Mammary epithelial cell (primary cell): ENCODE measurements at regions not wholly inside any gene's neighbourhood (a gene's known extent, or its start where the extent isn't known, plus 50 kb on each side); places are given as distances from the start of the nearest gene placed in this dataset.

Source experiments
- EZH2 ChIP-seq: IDR thresholded peaks from 2 replicates; pipeline ENCODE4 v1.6.1; 2012; ENCODE audit warnings: low read length, inconsistent platforms, borderline replicate concordance
- TF ChIP-seq, protein P1 (sequence below), 2 donors: IDR thresholded peaks in 1 of 2; conservative IDR thresholded peaks in 1 of 2; 2 replicates each; pipeline ENCODE4 v1.5.1; 2011 to 2012; ENCODE audit warnings: inconsistent platforms in 2 of 2, low read length in 2 of 2, mild to moderate bottlenecking in 2 of 2, control low read depth in 1 of 2, low read depth in 1 of 2; ENCODE audit not compliant: insufficient read depth in 1 of 2; ENCODE audit errors: extremely low read depth in 1 of 2

DNA sequence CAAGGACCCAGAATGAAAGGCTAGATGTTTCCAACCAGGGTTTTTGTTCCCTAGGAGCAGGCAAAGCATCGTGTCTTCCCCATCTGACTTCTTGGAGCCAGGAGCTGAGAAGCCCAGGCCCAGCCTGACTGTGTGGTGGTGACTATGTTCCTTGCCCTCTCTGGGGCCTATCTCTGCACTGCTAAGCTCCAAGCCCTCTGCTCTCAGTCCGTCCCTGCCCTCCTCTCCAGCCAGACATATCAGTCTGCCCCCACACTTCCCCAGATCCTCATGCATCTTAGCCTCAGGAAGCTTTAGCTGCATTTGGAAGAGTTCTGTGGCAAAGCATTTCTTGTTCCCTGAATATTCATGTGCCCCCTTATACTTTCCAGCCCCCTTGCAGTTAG, 196.6 kb downstream of the CYP26B1 start:
- TF ChIP-seq, protein P1, sequence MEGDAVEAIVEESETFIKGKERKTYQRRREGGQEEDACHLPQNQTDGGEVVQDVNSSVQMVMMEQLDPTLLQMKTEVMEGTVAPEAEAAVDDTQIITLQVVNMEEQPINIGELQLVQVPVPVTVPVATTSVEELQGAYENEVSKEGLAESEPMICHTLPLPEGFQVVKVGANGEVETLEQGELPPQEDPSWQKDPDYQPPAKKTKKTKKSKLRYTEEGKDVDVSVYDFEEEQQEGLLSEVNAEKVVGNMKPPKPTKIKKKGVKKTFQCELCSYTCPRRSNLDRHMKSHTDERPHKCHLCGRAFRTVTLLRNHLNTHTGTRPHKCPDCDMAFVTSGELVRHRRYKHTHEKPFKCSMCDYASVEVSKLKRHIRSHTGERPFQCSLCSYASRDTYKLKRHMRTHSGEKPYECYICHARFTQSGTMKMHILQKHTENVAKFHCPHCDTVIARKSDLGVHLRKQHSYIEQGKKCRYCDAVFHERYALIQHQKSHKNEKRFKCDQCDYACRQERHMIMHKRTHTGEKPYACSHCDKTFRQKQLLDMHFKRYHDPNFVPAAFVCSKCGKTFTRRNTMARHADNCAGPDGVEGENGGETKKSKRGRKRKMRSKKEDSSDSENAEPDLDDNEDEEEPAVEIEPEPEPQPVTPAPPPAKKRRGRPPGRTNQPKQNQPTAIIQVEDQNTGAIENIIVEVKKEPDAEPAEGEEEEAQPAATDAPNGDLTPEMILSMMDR (conservative IDR thresholded peaks at IDR 0.05 in 1 of 2, IDR thresholded peaks at IDR 0.05 in 1 of 2; ENCODE audit: extremely low read depth in 1 of 2, insufficient read depth in 1 of 2, low read depth in 1 of 2, low read length in 2 of 2) = no peak
- TF ChIP-seq EZH2 = no peak
